GM18870 (cell line): ENCODE measurements at regions not wholly inside any gene's neighbourhood (a gene's known extent, or its start where the extent isn't known, plus 50 kb on each side); places are given as distances from the start of the nearest gene placed in this dataset.

ENCODE experiments used
- ATAC-seq: cut with Tn5 transposase; IDR thresholded peaks from one replicate; pipeline ENCODE4 v1.9.1; 2021; ENCODE audit warnings: moderate library complexity; ENCODE audit not compliant: unreplicated experiment

- no peak for ATAC-seq
Measured at GRCh38 chr9:116095403-116095802, 58.2 kb upstream of the PAPPA start.

- no peak for ATAC-seq
Measured at GRCh38 chr9:116096046-116096445, 57.5 kb upstream of the PAPPA start.

DNA sequence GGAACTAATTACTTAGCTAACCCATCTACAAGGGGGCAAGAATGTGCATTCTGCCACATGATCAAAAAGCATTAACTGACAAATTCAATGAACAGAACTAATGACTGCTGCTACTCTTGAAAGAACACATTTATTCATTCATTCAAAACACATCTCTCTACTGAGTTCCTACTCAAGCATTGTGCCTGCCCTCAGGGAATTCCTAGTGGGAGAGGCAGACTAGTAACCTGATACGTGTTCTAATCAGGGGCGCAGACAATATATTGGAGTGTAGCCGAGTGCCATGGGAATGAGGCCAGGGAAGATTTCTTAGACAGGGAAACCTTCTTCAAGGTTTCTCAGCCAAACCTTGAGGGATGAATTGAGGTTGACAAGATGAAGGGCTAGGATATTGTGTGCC lies 56.7 kb upstream of the PAPPA start:
- no peak for ATAC-seq

DNA sequence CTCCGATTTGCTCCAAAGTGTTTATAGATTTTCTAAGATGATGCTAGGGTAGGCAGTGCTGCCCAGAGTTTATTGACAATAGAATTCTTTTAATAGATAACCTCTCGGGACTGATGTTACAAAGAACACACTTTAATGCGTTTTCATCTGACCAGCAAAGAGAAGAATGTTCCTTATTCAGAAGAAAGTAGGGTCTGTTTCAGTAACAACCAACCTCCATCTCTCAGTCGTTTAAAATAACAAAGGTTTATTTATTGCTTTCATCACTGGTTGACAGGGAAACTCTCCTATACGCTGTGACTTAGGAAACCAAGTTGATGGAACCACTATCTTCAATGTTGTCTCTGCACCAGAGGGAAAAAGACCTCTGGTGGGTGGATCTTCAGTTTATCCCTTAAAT lies 55.1 kb upstream of the PAPPA start:
- no peak for ATAC-seq

DNA sequence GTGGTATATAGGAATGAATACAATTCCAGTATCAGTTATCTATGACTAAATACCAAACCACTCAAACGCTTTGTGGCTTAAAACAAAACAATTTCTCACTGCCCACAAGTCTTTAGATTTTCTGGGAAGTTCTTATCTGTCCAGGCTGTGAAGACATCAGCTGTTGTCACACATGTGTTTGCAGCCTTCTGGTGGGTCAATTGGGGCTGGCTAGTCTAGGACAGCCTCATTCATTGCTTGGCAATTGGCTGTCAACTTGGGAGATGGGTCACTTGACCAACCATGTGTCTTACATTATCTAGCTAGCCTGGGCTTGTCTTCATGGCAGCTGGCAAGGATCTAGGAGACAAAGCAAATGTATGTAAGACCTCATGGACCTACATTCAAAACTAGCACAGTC lies 53.8 kb upstream of the PAPPA start:
- ATAC-seq, result no peak

- ATAC-seq, result no peak
Measured at GRCh38 chr9:116100711-116101121, 52.9 kb upstream of the PAPPA start.

GRCh38 chr9:116101516-116101915 lies 52.1 kb upstream of the PAPPA start:
- no peak for ATAC-seq

DNA sequence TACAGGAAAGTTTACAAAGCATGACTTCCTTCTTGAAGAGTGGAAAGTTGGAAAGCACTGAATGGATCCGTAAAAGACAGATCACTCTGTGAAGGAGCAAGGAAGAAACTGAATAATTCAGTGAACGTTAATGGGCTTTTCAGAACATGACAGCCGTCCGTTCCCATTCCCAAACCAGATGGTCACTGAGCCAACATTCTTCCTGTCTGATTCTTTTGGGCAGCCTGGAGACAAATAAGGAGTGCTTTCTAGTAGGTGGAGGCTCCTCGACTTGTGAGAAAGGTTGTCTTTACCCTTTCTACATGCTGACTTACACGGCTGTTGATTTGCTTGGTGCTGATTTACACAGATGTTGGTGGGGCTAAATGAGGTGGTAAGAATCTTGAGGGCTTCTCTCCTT lies 51.0 kb upstream of the PAPPA start:
- no peak for ATAC-seq
